CD4-positive, CD25-positive, alpha-beta regulatory T cell (primary cell): ENCODE measurements at regions not wholly inside any gene's neighbourhood (a gene's known extent, or its start where the extent isn't known, plus 50 kb on each side); places are given as distances from the start of the nearest gene placed in this dataset.

Experiments used
- ATAC-seq, 2 donors: fragments of 150-1000 bp; cut with Tn5 transposase; one replicate each; pipeline ENCODE4 v1.10.0; 2021; ENCODE audit warnings: low read depth in 2 of 2, moderate number of reproducible peaks in 2 of 2, moderate library complexity in 1 of 2
- DNase-seq, 3 donors: peaks; one replicate each; pipeline versions ENCODE4 v3.0.0 to v3.0.0-alpha.2; 2012 to 2022; ENCODE audit warnings: mixed read lengths in 1 of 3
- H3K27ac ChIP-seq: one replicate; pipeline ENCODE4 v1.7.0; 2013; ENCODE audit warnings: mild to moderate bottlenecking, low read length; ENCODE audit not compliant: insufficient read depth, poor library complexity, severe bottlenecking
- H3K27me3 ChIP-seq: one replicate; pipeline ENCODE4 v1.7.0; 2013; ENCODE audit warnings: low read length; ENCODE audit not compliant: control insufficient read depth, insufficient read depth
- H3K36me3 ChIP-seq: one replicate; pipeline ENCODE4 v1.7.0; 2013; ENCODE audit warnings: mild to moderate bottlenecking, low read length, moderate library complexity; ENCODE audit not compliant: control insufficient read depth, insufficient read depth
- H3K4me1 ChIP-seq: 2 replicates; pipeline ENCODE4 v1.7.0; 2013; ENCODE audit warnings: mild to moderate bottlenecking, low read length; ENCODE audit not compliant: insufficient read depth, control insufficient read depth, poor library complexity, severe bottlenecking
- H3K4me3 ChIP-seq: one replicate; pipeline ENCODE4 v1.7.0; 2013; ENCODE audit warnings: low read depth, mild to moderate bottlenecking, low read length, moderate library complexity
- H3K9me3 ChIP-seq, 2 experiments: 1 replicate in 1 of 2; 2 replicates in 1 of 2; pipeline ENCODE4 v1.7.0; 2013; ENCODE audit warnings: low read length in 2 of 2, mild to moderate bottlenecking in 1 of 2, moderate library complexity in 1 of 2; ENCODE audit not compliant: control insufficient read depth in 2 of 2
- H3K27ac Mint-ChIP-seq, 3 donors: one replicate each; pipeline ENCODE4 v1.8.0; 2020 to 2022; ENCODE audit warnings: mild to moderate bottlenecking in 3 of 3, mixed read lengths in 3 of 3, moderate library complexity in 2 of 3
- H3K27me3 Mint-ChIP-seq: one replicate; pipeline ENCODE4 v1.8.0; 2022; ENCODE audit warnings: mild to moderate bottlenecking, mixed read lengths
- H3K36me3 Mint-ChIP-seq: one replicate; pipeline ENCODE4 v1.8.0; 2020; ENCODE audit warnings: mixed read lengths
- H3K4me1 Mint-ChIP-seq, 4 donors: one replicate each; pipeline ENCODE4 v1.8.0; 2020 to 2022; ENCODE audit warnings: mixed read lengths in 4 of 4, mild to moderate bottlenecking in 1 of 4
- H3K4me3 Mint-ChIP-seq, 4 donors: one replicate each; pipeline ENCODE4 v1.8.0; 2020 to 2022; ENCODE audit warnings: mild to moderate bottlenecking in 4 of 4, mixed read lengths in 4 of 4, moderate library complexity in 3 of 4
- H3K9me3 Mint-ChIP-seq, 7 donors: one replicate each; pipeline ENCODE4 v1.8.0; 2020 to 2022; ENCODE audit warnings: mixed read lengths in 7 of 7, mild to moderate bottlenecking in 3 of 7, moderate library complexity in 2 of 7

DNA sequence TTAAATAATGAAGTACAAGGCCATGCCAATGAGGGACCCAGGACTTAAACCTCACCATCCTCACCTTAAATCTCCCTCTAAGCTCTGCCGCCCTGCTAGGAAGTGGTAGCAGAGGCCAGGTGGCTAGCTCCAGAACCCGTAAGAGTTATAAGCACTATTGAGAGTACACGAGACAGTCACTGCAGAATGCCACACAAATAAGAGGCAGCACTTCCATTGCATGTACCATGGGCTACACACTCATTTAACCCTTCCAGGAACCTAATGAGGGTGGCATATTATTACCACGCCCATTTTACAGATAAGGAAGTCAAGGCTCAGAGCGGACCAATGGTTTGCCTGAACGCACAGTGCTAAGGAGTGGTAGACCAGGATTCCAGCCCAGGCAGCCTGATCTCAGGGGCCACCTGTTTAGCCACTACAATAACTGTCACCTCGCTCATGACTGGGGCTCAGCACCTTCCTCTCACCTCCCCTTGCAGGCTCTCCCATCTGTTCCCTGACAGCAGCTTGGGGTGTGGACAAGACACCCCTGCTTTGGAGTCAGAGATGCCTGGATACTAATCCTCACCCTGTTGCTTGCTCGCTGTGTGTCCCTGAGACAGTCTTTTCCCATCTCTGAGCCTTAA is 54.8 kb upstream of the ID3 start:
- Histone ChIP-seq H3K4me3 (peak overlapping the region; percentile 33), H3K27ac (peak overlapping the region; percentile 78), H3K27me3 (no peaks in the 10 kb centered on the region), H3K4me1 (peaks cover 82% of the 10 kb centered on the region), H3K9me3 (no peaks in the 10 kb centered on the region), H3K36me3 (no peaks in the 10 kb centered on the region)
- peaks cover 32 to 88% (median 74%) of the 10 kb centered on the region in 4 donors for H3K4me1 Mint-ChIP-seq
- H3K27me3 Mint-ChIP-seq: no peaks in the 10 kb centered on the region
- peak in 1 of 2 donors; percentile 40 for ATAC-seq
- H3K4me3 Mint-ChIP-seq: peak overlapping the region; percentile 18 to 86 (median 72)
- no peaks in the 10 kb centered on the region for H3K9me3 Mint-ChIP-seq
- H3K27ac Mint-ChIP-seq: peak overlapping the region; percentile 89 to 99 (median 96)
- peaks cover 3% of the 10 kb centered on the region for H3K36me3 Mint-ChIP-seq
- no peak for DNase-seq

DNA sequence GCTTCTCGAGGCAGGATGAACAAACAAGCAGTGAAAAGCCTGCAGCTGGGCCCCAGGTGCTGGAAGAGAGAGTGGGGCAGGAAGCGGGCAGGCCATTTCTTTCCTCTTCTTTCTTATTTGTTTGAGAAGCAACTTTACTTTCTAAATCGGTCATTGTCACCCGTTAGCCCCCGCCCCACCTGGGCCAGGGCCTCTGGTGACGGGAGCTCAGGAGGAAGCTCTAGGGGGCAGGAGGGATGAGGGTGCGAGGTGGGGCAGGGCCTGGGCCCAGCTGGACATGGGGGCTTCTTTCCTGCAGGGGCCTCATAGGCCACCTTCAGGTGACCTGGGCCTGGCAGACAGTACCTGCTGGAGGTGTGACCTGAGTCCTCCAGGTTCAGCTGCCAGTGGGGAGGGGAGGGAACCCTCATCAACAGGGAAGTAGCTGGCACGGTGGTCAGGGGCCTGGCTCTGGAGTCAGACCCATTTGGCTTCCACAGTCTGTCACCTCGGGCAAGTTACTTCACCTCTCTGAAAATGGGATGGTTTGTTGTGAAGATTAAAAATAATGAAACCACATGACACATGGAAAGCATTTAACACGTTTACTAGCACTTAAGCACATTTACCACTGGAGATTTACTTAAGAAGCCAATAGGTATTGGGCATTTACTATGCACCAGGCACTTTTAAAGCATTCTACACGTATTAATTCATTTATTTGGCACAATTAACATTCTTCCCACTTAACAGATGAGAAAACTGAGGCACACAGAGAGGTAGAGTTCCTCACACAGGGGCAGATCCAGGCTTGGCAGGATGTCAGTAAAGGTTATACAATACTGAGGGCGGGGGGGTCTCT is 54.1 kb upstream of the ID3 start:
- Histone ChIP-seq H3K27me3 (no peaks in the 10 kb centered on the region), H3K9me3 (no peaks in the 10 kb centered on the region), H3K4me1 (peaks cover 75% of the 10 kb centered on the region), H3K4me3 (peak overlapping the region; percentile 62), H3K27ac (peak overlapping the region; percentile 78), H3K36me3 (no peaks in the 10 kb centered on the region)
- H3K9me3 Mint-ChIP-seq: no peaks in the 10 kb centered on the region
- peak overlapping the region; percentile 66 to 88 (median 82) for H3K4me3 Mint-ChIP-seq
- peaks cover 32 to 86% (median 69%) of the 10 kb centered on the region in 4 donors for H3K4me1 Mint-ChIP-seq
- DNase-seq (peak in 2 of 3 donors; percentile 63 to 89), ATAC-seq (peak; percentile 46 to 66)
- peaks cover 3% of the 10 kb centered on the region for H3K36me3 Mint-ChIP-seq
- H3K27me3 Mint-ChIP-seq: no peaks in the 10 kb centered on the region
- H3K27ac Mint-ChIP-seq: peak overlapping the region; percentile 89 to 99 (median 96)

DNA sequence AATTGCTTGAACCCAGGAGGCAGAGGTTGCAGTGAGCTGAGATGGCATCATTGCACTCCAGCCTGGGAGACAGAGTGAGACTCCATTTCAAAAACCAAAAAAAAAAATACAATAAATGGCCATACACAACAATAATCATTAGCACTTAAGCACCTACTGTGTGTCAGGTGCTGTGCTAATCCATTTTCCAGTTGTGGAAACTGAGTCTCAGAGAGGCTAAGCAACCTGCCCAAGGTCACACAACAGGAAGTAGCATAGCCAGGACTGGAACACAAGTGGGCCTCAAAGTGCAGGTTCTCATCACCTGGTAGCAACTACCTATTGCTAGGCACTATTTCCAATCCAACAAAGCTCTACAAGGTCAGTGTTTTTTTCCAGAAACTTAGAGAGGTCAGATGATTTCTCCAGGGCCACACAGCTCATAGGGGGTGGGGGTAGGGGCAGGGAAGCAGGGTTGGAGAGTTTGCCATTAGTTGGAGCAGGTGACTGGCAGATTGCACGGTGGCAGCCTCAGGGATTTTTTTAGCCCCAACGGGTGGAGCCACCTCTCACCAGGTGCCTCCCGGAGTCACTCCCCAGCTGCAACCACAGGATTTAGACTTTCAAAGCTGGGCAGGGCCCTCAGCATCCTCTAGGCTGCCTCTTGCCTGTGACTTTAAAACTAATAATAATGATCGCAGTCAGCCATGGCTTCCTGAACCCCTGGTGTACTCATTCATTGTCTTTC is 52.5 kb upstream of the ID3 start:
- Mint-ChIP-seq H3K4me1 (peaks cover 37 to 87% (median 69%) of the 10 kb centered on the region in 4 donors), H3K36me3 (no peaks in the 10 kb centered on the region)
- peak overlapping the region; percentile 78 for H3K27ac ChIP-seq

DNA sequence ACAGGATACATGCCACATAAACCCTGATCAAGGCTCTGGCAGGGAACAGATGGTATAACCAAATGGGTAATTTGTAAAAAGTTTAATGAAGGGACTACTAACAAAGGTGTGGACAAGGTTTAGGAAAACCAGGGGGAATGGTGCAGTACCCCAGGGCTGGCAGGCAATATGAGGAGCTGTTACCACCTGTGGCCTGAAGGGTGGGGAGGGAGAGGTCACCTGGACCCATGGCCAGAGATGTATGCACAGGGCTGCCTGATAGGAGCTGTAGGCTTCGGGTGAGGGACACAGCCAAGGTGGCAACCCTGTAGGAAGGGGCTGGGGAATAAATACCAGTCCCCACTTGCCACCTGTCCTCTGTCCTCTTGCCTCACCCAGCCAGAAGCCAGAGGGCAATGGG is 51.4 kb upstream of the ID3 start:
- no peak overlapping the region for H3K4me3 ChIP-seq
- DNase-seq (no peak), ATAC-seq (no peak)
- peaks cover 37 to 84% (median 62%) of the 10 kb centered on the region in 4 donors for H3K4me1 Mint-ChIP-seq
- H3K36me3 Mint-ChIP-seq: no peaks in the 10 kb centered on the region
- no peaks in the 10 kb centered on the region for H3K9me3 Mint-ChIP-seq
- no peaks in the 10 kb centered on the region for H3K36me3 ChIP-seq
- H3K27ac ChIP-seq: peak overlapping the region; percentile 18
- peak overlapping the region; percentile 77 to 94 (median 89) for H3K27ac Mint-ChIP-seq
- no peaks in the 10 kb centered on the region for H3K27me3 ChIP-seq
- peak overlapping the region; percentile 9 to 66 (median 38) for H3K4me3 Mint-ChIP-seq
- peaks cover 70% of the 10 kb centered on the region for H3K4me1 ChIP-seq
- H3K9me3 ChIP-seq: no peaks in the 10 kb centered on the region
- no peaks in the 10 kb centered on the region for H3K27me3 Mint-ChIP-seq

More for the DNA sequence above, 52.5 kb upstream of the ID3 start:
- H3K27ac Mint-ChIP-seq: peak overlapping the region; percentile 89 to 99 (median 96)
- no peaks in the 10 kb centered on the region for H3K27me3 Mint-ChIP-seq
- peak; percentile 48 to 52 for ATAC-seq
- Histone ChIP-seq H3K27me3 (no peaks in the 10 kb centered on the region), H3K36me3 (no peaks in the 10 kb centered on the region), H3K9me3 (no peaks in the 10 kb centered on the region), H3K4me1 (peaks cover 73% of the 10 kb centered on the region), H3K4me3 (peak overlapping the region; percentile 51)
- peak overlapping the region; percentile 66 to 88 (median 80) for H3K4me3 Mint-ChIP-seq
- DNase-seq: peak in 2 of 3 donors; percentile 42 to 84
- no peaks in the 10 kb centered on the region for H3K9me3 Mint-ChIP-seq

DNA sequence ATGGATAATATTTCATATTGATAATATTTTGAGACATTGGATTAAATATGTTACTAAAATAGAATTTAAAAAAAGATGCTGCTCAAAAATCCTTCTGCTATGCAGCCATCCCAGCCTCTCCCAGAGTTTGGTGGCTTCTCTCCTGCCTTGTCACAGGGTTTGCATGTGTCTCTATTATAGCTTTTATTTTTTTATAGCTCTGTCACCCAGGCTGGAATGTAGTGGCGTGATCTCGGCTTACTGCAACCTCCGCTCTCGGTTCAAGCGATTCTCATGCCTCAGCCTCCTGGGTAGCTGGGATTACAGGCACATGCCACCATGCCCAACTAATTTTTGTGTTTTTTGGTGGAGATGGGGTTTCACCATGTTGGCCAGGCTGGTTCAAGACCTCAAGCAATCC is 50.7 kb upstream of the ID3 start:
- Histone ChIP-seq H3K27ac (no peak overlapping the region), H3K4me1 (peaks cover 63% of the 10 kb centered on the region)
- H3K27me3 Mint-ChIP-seq: no peaks in the 10 kb centered on the region

More for the DNA sequence above, 50.7 kb upstream of the ID3 start:
- no peaks in the 10 kb centered on the region for H3K27me3 ChIP-seq
- no peak for ATAC-seq
- H3K36me3 ChIP-seq: no peaks in the 10 kb centered on the region
- Mint-ChIP-seq H3K4me3 (no peak overlapping the region), H3K9me3 (no peaks in the 10 kb centered on the region), H3K36me3 (no peaks in the 10 kb centered on the region), H3K4me1 (peaks cover 37 to 77% (median 56%) of the 10 kb centered on the region in 4 donors), H3K27ac (peak overlapping the region; percentile 77 to 94 (median 89))
- no peaks in the 10 kb centered on the region for H3K9me3 ChIP-seq
- DNase-seq: no peak
- H3K4me3 ChIP-seq: no peak overlapping the region
